Adrenal gland (tissue), 9 donors: ENCODE measurements at regions not wholly inside any gene's neighbourhood (a gene's known extent, or its start where the extent isn't known, plus 50 kb on each side); places are given as distances from the start of the nearest gene placed in this dataset.

Experiments
- DNase-seq, 7 donors: peaks; one replicate each; pipeline ENCODE4 v3.0.0-alpha.2; 2019 to 2020
- H3K27ac ChIP-seq, 5 donors: fragments of 200-600 bp; sonication (generic) in 4 of 5; 1 replicate in 3 of 5; 2 replicates in 2 of 5; pipeline versions ENCODE4 v1.5.1 to v1.8.0; 2016 to 2020; ENCODE audit warnings: mild to moderate bottlenecking in 1 of 5
- H3K27me3 ChIP-seq: fragments of 200-600 bp; 2 replicates; pipeline ENCODE4 v1.8.0; 2021
- H3K36me3 ChIP-seq, 2 donors: fragments of 200-600 bp; replicated peaks in 1 of 2; 1 replicate in 1 of 2; 2 replicates in 1 of 2; pipeline versions ENCODE4 v1.5.1 to v1.8.0; 2018 to 2022
- H3K4me1 ChIP-seq, 2 donors: fragments of 200-600 bp; replicated peaks in 1 of 2; 1 replicate in 1 of 2; 2 replicates in 1 of 2; pipeline versions ENCODE4 v1.5.1 to v1.8.0; 2018 to 2021
- H3K4me3 ChIP-seq, 4 donors: fragments of 200-600 bp; sonication (generic) in 3 of 4; one replicate each; pipeline ENCODE4 v1.5.1; 2016 to 2018
- H3K9me3 ChIP-seq, 3 donors: fragments of 200-600 bp; sonication (generic) in 1 of 3; replicated peaks in 1 of 3; 1 replicate in 2 of 3; 2 replicates in 1 of 3; pipeline versions ENCODE4 v1.5.1 to v1.8.0; 2016 to 2021
- POLR2A ChIP-seq, 2 donors: fragments of 450-650 bp; IDR thresholded peaks; one replicate each; pipeline ENCODE4 v1.6.1; 2017; ENCODE audit warnings: antibody characterized with exemption in 2 of 2, mild to moderate bottlenecking in 2 of 2, moderate library complexity in 1 of 2
- WGBS, 4 donors: extraction: QIAGEN DNeasy Blood & Tissue Kit in 2 of 4; methylation state at CpG; one replicate each; pipeline versions ENCODE4 v1.1.5 to v1.1.7; 2013 to 2017; 5-methylcytosine and 5-hydroxymethylcytosine counted together
- intact Hi-C, 2 donors: fragments of 100-400 bp; cut with DNase I; formaldehyde crosslinking; loops; one replicate each; pipeline versions ENCODE4 v1.14.1 to v1.15.0; 2022 to 2023
- TF ChIP-seq, protein P1 (sequence below), 6 experiments: fragments of 450-650 bp in 4 of 6; fragments of 200-600 bp in 2 of 6; sonication (generic) in 1 of 6; IDR thresholded peaks; 1 replicate in 5 of 6; 2 replicates in 1 of 6; pipeline versions ENCODE4 v1.5.1 to v1.8.0; 2016 to 2021; ENCODE audit warnings: antibody characterized with exemption in 6 of 6, mild to moderate bottlenecking in 2 of 6, moderate library complexity in 1 of 6
- donor health status: healthy with polysubstance abuse.
- donor health status: Bipolar disorder and iron deficiency.
- donor health status: DM: yes; HTN: yes; CAD: no.
- donor health status: DM: no; HTN: no; CAD: no.
- donor health status: DM: no; HTN: no; CAD: no.

DNA sequence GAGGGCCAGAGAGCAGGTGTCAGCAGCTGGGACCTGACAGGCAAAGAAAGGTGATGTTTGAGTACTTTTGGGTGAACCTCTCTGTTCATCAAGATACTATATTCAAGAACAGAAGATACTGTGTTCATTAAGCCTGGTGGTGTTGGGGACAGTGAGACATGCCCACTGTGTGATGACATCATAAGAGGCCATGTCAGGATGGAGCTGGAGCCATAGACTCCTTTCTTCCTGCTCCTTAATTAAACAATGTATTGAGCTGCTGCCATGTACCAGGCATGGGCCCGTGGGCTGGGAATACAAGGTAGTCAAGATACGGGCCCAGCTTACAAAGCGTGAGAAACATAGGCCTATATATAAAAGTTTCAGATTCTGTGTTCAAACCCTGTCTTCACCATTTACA, 435.4 kb downstream of the RPS6KC1 start:
- H3K9me3 ChIP-seq = no peaks in the 10 kb centered on the region
- no peaks in the 10 kb centered on the region for H3K27me3 ChIP-seq
- intact Hi-C loops = no loop called here
- TF ChIP-seq POLR2A (IDR thresholded peaks at IDR 0.05) = no peak
- TF ChIP-seq, protein P1, sequence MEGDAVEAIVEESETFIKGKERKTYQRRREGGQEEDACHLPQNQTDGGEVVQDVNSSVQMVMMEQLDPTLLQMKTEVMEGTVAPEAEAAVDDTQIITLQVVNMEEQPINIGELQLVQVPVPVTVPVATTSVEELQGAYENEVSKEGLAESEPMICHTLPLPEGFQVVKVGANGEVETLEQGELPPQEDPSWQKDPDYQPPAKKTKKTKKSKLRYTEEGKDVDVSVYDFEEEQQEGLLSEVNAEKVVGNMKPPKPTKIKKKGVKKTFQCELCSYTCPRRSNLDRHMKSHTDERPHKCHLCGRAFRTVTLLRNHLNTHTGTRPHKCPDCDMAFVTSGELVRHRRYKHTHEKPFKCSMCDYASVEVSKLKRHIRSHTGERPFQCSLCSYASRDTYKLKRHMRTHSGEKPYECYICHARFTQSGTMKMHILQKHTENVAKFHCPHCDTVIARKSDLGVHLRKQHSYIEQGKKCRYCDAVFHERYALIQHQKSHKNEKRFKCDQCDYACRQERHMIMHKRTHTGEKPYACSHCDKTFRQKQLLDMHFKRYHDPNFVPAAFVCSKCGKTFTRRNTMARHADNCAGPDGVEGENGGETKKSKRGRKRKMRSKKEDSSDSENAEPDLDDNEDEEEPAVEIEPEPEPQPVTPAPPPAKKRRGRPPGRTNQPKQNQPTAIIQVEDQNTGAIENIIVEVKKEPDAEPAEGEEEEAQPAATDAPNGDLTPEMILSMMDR (IDR thresholded peaks at IDR 0.05) = no peak
- H3K4me1 ChIP-seq = no peaks in the 10 kb centered on the region
- no peak overlapping the region for H3K27ac ChIP-seq
- H3K36me3 ChIP-seq = no peaks in the 10 kb centered on the region
- 60 to 100% (median 89%) methylated on average over 2 to 3 of the region's 3 CpGs for WGBS, 4 donors
- DNase-seq = no peak
- no peak overlapping the region for H3K4me3 ChIP-seq

DNA sequence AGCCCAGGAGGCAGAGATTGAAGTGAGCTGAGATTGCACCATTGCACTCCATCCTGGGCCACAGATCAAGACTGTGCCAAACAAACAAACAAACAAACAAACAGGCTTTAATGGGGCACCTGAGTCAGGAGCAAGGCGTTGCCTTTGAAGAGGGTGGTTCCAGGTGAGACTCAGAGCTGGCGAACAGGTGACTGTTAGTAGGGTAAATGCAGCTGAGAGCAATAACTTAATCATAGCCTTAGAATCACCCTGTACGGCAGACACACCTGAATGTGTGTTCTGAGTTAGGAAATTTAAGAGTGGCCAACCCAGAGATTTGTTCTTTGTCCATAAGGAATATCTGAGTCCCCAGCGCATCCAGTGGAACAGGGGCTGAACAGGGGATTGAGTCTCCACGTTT, 440.4 kb downstream of the RPS6KC1 start:
- intact Hi-C loops = no loop called here
- TF ChIP-seq POLR2A (IDR thresholded peaks at IDR 0.05) = no peak
- TF ChIP-seq, protein P1 (IDR thresholded peaks at IDR 0.05) = no peak
- DNase-seq = no peak
- Histone ChIP-seq H3K27me3 (no peaks in the 10 kb centered on the region), H3K27ac (no peak overlapping the region), H3K4me3 (no peak overlapping the region), H3K4me1 (no peaks in the 10 kb centered on the region), H3K9me3 (no peaks in the 10 kb centered on the region), H3K36me3 (no peaks in the 10 kb centered on the region)
- WGBS, 4 donors = 82 to 83% (median 82%) methylated on average over 5 of the region's 5 CpGs

DNA sequence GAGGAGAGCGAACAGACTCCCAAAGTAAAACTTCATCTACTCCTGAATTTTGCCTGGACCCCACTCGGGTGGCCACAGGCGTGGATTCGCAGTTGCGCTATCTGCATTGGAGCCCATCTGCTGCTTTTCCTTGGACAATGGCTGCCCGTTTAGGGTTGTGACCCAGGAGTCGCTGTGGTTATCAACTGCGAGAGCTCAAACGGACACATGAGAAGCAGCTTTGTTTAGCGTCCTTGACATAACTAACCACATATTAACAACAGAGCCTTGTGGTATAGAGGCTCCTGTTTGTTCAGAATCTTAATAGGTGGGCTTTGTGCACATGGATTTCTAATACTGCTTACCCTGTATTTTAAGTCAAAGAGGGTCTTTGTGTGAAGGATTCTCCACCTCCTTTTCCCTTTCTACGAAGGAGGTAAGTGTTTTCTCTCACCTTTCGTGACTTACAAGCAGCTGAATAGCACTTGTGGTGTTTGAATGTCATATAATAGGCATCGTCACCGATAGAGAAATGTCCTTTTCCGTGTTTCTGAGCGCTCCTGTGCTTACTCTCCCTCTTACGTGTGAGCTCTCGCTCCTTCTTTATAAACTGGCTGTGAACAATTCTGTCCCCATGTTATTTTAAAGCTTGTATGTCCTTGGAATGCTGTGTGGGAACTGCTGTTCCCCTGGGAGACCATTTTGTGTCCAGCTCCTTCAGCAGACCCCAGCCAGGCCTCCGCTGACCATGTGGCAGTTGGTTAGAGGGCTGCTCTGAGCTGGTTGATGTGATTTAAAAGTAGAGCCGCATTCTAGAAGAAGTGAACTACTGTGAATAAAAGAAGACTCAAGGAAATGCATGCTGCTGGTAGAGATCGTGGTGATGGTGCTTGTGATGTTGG, 441.4 kb downstream of the RPS6KC1 start:
- no peak overlapping the region for H3K27ac ChIP-seq
- no peaks in the 10 kb centered on the region for H3K4me1 ChIP-seq
- no peaks in the 10 kb centered on the region for H3K27me3 ChIP-seq
- no peak overlapping the region for H3K4me3 ChIP-seq
- TF ChIP-seq, protein P1 (IDR thresholded peaks at IDR 0.05) = no peak
- TF ChIP-seq POLR2A (IDR thresholded peaks at IDR 0.05) = no peak
- no peak for DNase-seq
- intact Hi-C loops = no loop called here
- H3K36me3 ChIP-seq = no peaks in the 10 kb centered on the region
- WGBS, 4 donors = 83 to 87% (median 85%) methylated on average over 20 to 21 of the region's 21 CpGs
- no peaks in the 10 kb centered on the region for H3K9me3 ChIP-seq

DNA sequence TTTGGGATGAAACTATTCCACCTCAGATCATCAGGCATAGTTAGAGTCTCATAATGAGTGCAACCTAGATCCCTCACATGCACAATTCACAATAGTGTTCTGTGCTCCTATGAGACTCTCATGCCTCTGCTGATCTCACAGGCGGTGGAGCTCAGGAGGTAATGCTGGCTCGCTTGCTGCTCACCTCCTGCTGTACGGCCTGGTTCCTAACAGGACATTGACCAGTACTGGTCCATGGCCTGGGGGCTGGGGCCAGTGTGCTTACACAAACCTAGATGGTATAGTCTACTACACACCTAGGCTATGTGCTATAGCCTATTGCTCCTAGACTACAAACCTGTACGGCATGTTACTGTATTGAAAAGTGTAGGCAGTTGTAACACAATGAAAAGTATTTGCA, 448.4 kb downstream of the RPS6KC1 start:
- H3K9me3 ChIP-seq = no peaks in the 10 kb centered on the region
- TF ChIP-seq POLR2A (IDR thresholded peaks at IDR 0.05) = no peak
- TF ChIP-seq, protein P1 (IDR thresholded peaks at IDR 0.05) = no peak
- no peaks in the 10 kb centered on the region for H3K36me3 ChIP-seq
- H3K27ac ChIP-seq = no peak overlapping the region
- intact Hi-C loops = no loop called here
- no peak overlapping the region for H3K4me3 ChIP-seq
- H3K4me1 ChIP-seq = no peaks in the 10 kb centered on the region
- no peak for DNase-seq
- no peaks in the 10 kb centered on the region for H3K27me3 ChIP-seq
- 92 to 97% (median 93%) methylated on average over 3 to 4 of the region's 4 CpGs for WGBS, 4 donors
